ENCODE measurements at regions not wholly inside any gene's neighbourhood (a gene's known extent, or its start where the extent isn't known, plus 50 kb on each side); places are given as distances from the start of the nearest gene placed in this dataset.

GRCh38 chr2:153005071-153005730 is 286.8 kb downstream of the ARL6IP6 start:
- no peak for DNase-seq (ENCODE audit: low spot score)

- no peak for DNase-seq (ENCODE audit: low spot score)
Observed at GRCh38 chr2:153004627-153005026, 286.2 kb downstream of the ARL6IP6 start.

GRCh38 chr2:152974146-152974545 is 255.7 kb downstream of the ARL6IP6 start:
- no peak for DNase-seq (ENCODE audit: low spot score)

GRCh38 chr2:152971685-152972084 is 253.3 kb downstream of the ARL6IP6 start:
- no peak for DNase-seq (ENCODE audit: low spot score)

GRCh38 chr2:152962446-152962845 is 244.0 kb downstream of the ARL6IP6 start:
- DNase-seq (ENCODE audit: low spot score): no peak

- DNase-seq (ENCODE audit: low spot score): no peak
Observed at GRCh38 chr2:152961351-152961750, 242.9 kb downstream of the ARL6IP6 start.

GRCh38 chr2:152950126-152950525 is 231.7 kb downstream of the ARL6IP6 start:
- no peak for DNase-seq (ENCODE audit: low spot score)

- DNase-seq (ENCODE audit: low spot score): no peak
Observed at GRCh38 chr2:152944099-152944498, 225.7 kb downstream of the ARL6IP6 start.

GRCh38 chr2:152942940-152943440 is 224.6 kb downstream of the ARL6IP6 start:
- no peak for DNase-seq (ENCODE audit: low spot score)

GRCh38 chr2:152930501-152930900 is 212.1 kb downstream of the ARL6IP6 start:
- DNase-seq (ENCODE audit: low spot score): no peak

GRCh38 chr2:152929628-152930027 is 211.2 kb downstream of the ARL6IP6 start:
- DNase-seq (ENCODE audit: low spot score): no peak

GRCh38 chr2:152925547-152926448 is 207.4 kb downstream of the ARL6IP6 start:
- peak; percentile 71 for DNase-seq (ENCODE audit: low spot score)

- DNase-seq (ENCODE audit: low spot score): no peak
Observed at GRCh38 chr2:152924722-152925121, 206.3 kb downstream of the ARL6IP6 start.

- DNase-seq (ENCODE audit: low spot score): no peak
Observed at GRCh38 chr2:152924219-152924618, 205.8 kb downstream of the ARL6IP6 start.

- DNase-seq (ENCODE audit: low spot score): no peak
Observed at GRCh38 chr2:152920846-152921245, 202.4 kb downstream of the ARL6IP6 start.

GRCh38 chr2:152910970-152911369 is 192.6 kb downstream of the ARL6IP6 start:
- no peak for DNase-seq (ENCODE audit: low spot score)

- no peak for DNase-seq (ENCODE audit: low spot score)
Observed at GRCh38 chr2:152907046-152907445, 188.6 kb downstream of the ARL6IP6 start.

- DNase-seq (ENCODE audit: low spot score): peak; percentile 64
Observed at GRCh38 chr2:152894051-152894450, 175.6 kb downstream of the ARL6IP6 start.

GRCh38 chr2:152890736-152891135 is 172.3 kb downstream of the ARL6IP6 start:
- DNase-seq (ENCODE audit: low spot score): no peak

GRCh38 chr2:152883951-152884487 is 165.6 kb downstream of the ARL6IP6 start:
- no peak for DNase-seq (ENCODE audit: low spot score)

- DNase-seq (ENCODE audit: low spot score): no peak
Observed at GRCh38 chr2:152881527-152881926, 163.1 kb downstream of the ARL6IP6 start.

GRCh38 chr2:152879275-152879674 is 160.9 kb downstream of the ARL6IP6 start:
- no peak for DNase-seq (ENCODE audit: low spot score)
